Upper lobe of right lung (tissue), 1 donor: ENCODE measurements at regions not wholly inside any gene's neighbourhood (a gene's known extent, or its start where the extent isn't known, plus 50 kb on each side); places are given as distances from the start of the nearest gene placed in this dataset.

ENCODE experiments used
- ATAC-seq: fragments of 200-7000 bp; cut with Tn5 transposase; one replicate; pipeline ENCODE4 v1.9.1; 2020; ENCODE audit warnings: mild to moderate bottlenecking, moderate library complexity
- DNase-seq: peaks from one replicate; pipeline ENCODE4 v3.0.0-alpha.2; 2020
- H3K27ac ChIP-seq: fragments of 200-600 bp; one replicate; pipeline ENCODE4 v1.8.0; 2022
- H3K27me3 ChIP-seq: fragments of 200-600 bp; one replicate; pipeline ENCODE4 v1.8.0; 2022; ENCODE audit warnings: mild to moderate bottlenecking
- H3K36me3 ChIP-seq: fragments of 200-600 bp; one replicate; pipeline ENCODE4 v1.8.0; 2022
- H3K4me1 ChIP-seq: fragments of 200-600 bp; one replicate; pipeline ENCODE4 v1.8.0; 2022
- H3K4me3 ChIP-seq: fragments of 200-600 bp; one replicate; pipeline ENCODE4 v1.8.0; 2022; ENCODE audit warnings: mild to moderate bottlenecking
- H3K9me3 ChIP-seq: fragments of 200-600 bp; one replicate; pipeline ENCODE4 v1.8.0; 2022
- intact Hi-C: fragments of 100-400 bp; cut with DNase I; formaldehyde crosslinking; loops from one replicate; pipeline ENCODE4 v1.11.0; 2022
- TF ChIP-seq, protein P1 (sequence below): fragments of 200-600 bp; IDR thresholded peaks from one replicate; pipeline ENCODE4 v1.8.0; 2022; ENCODE audit warnings: antibody characterized with exemption
- donor health status: DM: no; HTN: yes; CAD: no; lungs with severe emphysema.

DNA sequence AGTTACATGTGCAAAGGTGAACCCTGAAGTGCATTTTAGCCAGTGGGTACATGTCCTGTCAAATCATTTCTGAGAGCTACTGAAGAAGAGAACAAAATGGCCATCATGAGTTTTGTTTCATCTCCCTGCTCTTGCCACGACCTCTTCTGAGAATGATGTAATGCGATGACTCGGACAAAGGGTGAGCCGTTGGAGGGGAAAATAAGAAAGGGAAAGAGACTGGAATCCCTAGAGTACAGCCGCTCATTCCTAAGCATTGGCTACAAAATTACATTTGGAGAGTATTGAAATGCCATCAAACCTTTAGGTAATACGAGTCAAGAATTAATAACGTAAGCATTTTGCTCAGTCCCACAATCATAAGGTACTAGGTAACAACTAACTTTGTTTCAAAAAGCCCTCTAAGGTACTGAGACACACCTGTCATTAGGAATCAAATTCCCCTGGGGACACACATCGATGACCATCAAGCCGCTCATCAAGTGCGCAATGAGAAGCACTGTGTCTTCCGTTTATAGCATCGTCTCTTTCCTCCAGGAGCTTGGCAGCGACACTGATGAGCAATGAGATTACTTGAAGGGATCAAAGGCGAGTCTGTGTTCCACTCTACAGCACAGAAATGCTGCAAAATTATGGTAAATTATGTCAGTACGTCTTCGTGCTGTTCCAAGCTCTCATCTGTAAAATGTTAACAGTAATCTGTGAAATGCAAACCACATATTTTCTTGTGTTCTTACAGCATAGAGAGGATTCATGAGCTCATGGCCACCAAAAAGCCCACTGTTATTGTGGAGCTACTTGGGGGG lies 97.3 kb upstream of the PIEZO2 start:
- no peaks in the 10 kb centered on the region for H3K9me3 ChIP-seq
- intact Hi-C loops, result no loop called here
- DNase-seq (no peak), ATAC-seq (no peak)
- H3K4me1 ChIP-seq, result no peaks in the 10 kb centered on the region
- no peaks in the 10 kb centered on the region for H3K27me3 ChIP-seq
- TF ChIP-seq, protein P1, sequence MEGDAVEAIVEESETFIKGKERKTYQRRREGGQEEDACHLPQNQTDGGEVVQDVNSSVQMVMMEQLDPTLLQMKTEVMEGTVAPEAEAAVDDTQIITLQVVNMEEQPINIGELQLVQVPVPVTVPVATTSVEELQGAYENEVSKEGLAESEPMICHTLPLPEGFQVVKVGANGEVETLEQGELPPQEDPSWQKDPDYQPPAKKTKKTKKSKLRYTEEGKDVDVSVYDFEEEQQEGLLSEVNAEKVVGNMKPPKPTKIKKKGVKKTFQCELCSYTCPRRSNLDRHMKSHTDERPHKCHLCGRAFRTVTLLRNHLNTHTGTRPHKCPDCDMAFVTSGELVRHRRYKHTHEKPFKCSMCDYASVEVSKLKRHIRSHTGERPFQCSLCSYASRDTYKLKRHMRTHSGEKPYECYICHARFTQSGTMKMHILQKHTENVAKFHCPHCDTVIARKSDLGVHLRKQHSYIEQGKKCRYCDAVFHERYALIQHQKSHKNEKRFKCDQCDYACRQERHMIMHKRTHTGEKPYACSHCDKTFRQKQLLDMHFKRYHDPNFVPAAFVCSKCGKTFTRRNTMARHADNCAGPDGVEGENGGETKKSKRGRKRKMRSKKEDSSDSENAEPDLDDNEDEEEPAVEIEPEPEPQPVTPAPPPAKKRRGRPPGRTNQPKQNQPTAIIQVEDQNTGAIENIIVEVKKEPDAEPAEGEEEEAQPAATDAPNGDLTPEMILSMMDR, result no peak
- H3K36me3 ChIP-seq, result no peaks in the 10 kb centered on the region
- H3K27ac ChIP-seq, result no peak overlapping the region
- H3K4me3 ChIP-seq, result no peak overlapping the region

GRCh38 chr18:11245879-11246278 lies 96.5 kb upstream of the PIEZO2 start:
- Histone ChIP-seq H3K4me1 (no peaks in the 10 kb centered on the region), H3K36me3 (no peaks in the 10 kb centered on the region), H3K9me3 (no peaks in the 10 kb centered on the region), H3K27ac (no peak overlapping the region), H3K4me3 (no peak overlapping the region), H3K27me3 (no peaks in the 10 kb centered on the region)
- no peak for DNase-seq
- TF ChIP-seq, protein P1, result no peak
- intact Hi-C loops, result no loop called here
- ATAC-seq, result no peak

GRCh38 chr18:11237484-11237883 lies 88.1 kb upstream of the PIEZO2 start:
- ATAC-seq, result no peak
- no peak for DNase-seq
- H3K9me3 ChIP-seq, result no peaks in the 10 kb centered on the region
- no peaks in the 10 kb centered on the region for H3K36me3 ChIP-seq
- no peak overlapping the region for H3K27ac ChIP-seq
- H3K27me3 ChIP-seq, result no peaks in the 10 kb centered on the region
- intact Hi-C loops, result no loop called here
- H3K4me1 ChIP-seq, result no peaks in the 10 kb centered on the region
- H3K4me3 ChIP-seq, result no peak overlapping the region
- TF ChIP-seq, protein P1, result no peak

DNA sequence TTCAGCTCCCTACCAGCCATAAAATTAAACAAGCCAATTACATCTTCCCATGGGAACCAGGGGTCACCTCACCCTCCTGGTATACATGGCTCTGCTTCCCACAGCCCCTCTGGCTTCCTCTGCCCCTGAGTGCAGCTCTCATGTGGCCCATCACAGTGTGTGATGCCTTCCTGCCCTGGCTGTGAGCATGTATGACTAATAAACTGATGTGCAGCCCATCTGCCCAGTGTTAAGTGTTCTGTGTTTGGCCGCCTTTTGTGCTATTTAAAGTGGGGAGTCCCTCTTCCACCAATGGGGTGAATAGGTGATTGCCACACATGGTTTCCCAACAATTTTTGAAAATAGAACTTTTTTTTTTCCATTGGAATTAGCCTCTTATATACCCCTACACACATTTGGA lies 87.7 kb upstream of the PIEZO2 start:
- Histone ChIP-seq H3K27me3 (no peaks in the 10 kb centered on the region), H3K9me3 (no peaks in the 10 kb centered on the region), H3K4me1 (no peaks in the 10 kb centered on the region), H3K4me3 (no peak overlapping the region), H3K36me3 (no peaks in the 10 kb centered on the region), H3K27ac (no peak overlapping the region)
- DNase-seq (no peak), ATAC-seq (no peak)
- intact Hi-C loops, result no loop called here
- TF ChIP-seq, protein P1, result no peak

GRCh38 chr18:11224153-11224552 lies 74.8 kb upstream of the PIEZO2 start:
- Histone ChIP-seq H3K4me3 (no peak overlapping the region), H3K4me1 (no peaks in the 10 kb centered on the region), H3K27me3 (no peaks in the 10 kb centered on the region), H3K9me3 (no peaks in the 10 kb centered on the region), H3K27ac (no peak overlapping the region), H3K36me3 (no peaks in the 10 kb centered on the region)
- DNase-seq, result no peak
- intact Hi-C loops, result no loop called here
- ATAC-seq, result no peak
- TF ChIP-seq, protein P1, result no peak
